Mucosa of gallbladder (tissue), 1 donor: ENCODE measurements at regions not wholly inside any gene's neighbourhood (a gene's known extent, or its start where the extent isn't known, plus 50 kb on each side); places are given as distances from the start of the nearest gene placed in this dataset.

Experiments used
- DNase-seq: peaks from one replicate; pipeline ENCODE4 v3.0.0-alpha.2; 2020; ENCODE audit warnings: low spot score
- donor health status: DM: no; HTN: no; CAD: no.

- DNase-seq, result peak; percentile 4
Observed at GRCh38 chr19:27657271-27658051, 1555.5 kb downstream of the UQCRFS1 start.

GRCh38 chr19:27654266-27654990 is 1558.5 kb downstream of the UQCRFS1 start:
- peak; percentile 1 for DNase-seq

- DNase-seq, result no peak
Observed at GRCh38 chr19:27652796-27653195, 1560.2 kb downstream of the UQCRFS1 start.

- no peak for DNase-seq
Observed at GRCh38 chr19:27652281-27652680, 1560.7 kb downstream of the UQCRFS1 start.

GRCh38 chr19:27647423-27647822 is 1565.5 kb downstream of the UQCRFS1 start:
- no peak for DNase-seq

GRCh38 chr19:27635401-27635800 is 1577.5 kb downstream of the UQCRFS1 start:
- no peak for DNase-seq

- DNase-seq, result no peak
Observed at GRCh38 chr19:27618006-27618405, 1594.9 kb downstream of the UQCRFS1 start.

- no peak for DNase-seq
Observed at GRCh38 chr19:27580906-27581305, 1632.0 kb downstream of the UQCRFS1 start.
